Neutrophil (primary cell): ENCODE measurements at regions not wholly inside any gene's neighbourhood (a gene's known extent, or its start where the extent isn't known, plus 50 kb on each side); places are given as distances from the start of the nearest gene placed in this dataset.

Experiments used
- H3K27ac ChIP-seq: fragments of 200-600 bp; sonication (generic); 2 replicates; pipeline ENCODE4 v1.5.1; 2016; ENCODE audit warnings: mild to moderate bottlenecking, moderate library complexity
- H3K27me3 ChIP-seq: fragments of 200-600 bp; sonication (generic); 2 replicates; pipeline ENCODE4 v1.6.0; 2016; ENCODE audit warnings: mild to moderate bottlenecking
- H3K36me3 ChIP-seq: fragments of 200-600 bp; sonication (generic); 2 replicates; pipeline ENCODE4 v1.5.1; 2017
- H3K4me1 ChIP-seq, 2 experiments: fragments of 200-600 bp in 1 of 2; sonication (generic) in 1 of 2; 1 replicate in 1 of 2; 2 replicates in 1 of 2; pipeline versions ENCODE4 v1.5.1 to v1.6.1; 2013 to 2016; ENCODE audit warnings: low read depth in 1 of 2, low read length in 1 of 2, mild to moderate bottlenecking in 1 of 2, moderate library complexity in 1 of 2; ENCODE audit not compliant: control insufficient read depth in 1 of 2, insufficient read depth in 1 of 2
- H3K4me3 ChIP-seq, 2 experiments: fragments of 200-600 bp in 1 of 2; sonication (generic) in 1 of 2; 1 replicate in 1 of 2; 2 replicates in 1 of 2; pipeline ENCODE4 v1.5.1; 2013 to 2016; ENCODE audit warnings: low read depth in 1 of 2, low read length in 1 of 2, mild to moderate bottlenecking in 1 of 2, moderate library complexity in 1 of 2
- H3K9me3 ChIP-seq: fragments of 200-600 bp; sonication (generic); 2 replicates; pipeline ENCODE4 v1.5.1; 2016
- CTCF ChIP-seq: fragments of 200-600 bp; sonication (generic); IDR thresholded peaks from 2 replicates; pipeline ENCODE4 v1.5.1; 2016; ENCODE audit warnings: antibody characterized with exemption

DNA sequence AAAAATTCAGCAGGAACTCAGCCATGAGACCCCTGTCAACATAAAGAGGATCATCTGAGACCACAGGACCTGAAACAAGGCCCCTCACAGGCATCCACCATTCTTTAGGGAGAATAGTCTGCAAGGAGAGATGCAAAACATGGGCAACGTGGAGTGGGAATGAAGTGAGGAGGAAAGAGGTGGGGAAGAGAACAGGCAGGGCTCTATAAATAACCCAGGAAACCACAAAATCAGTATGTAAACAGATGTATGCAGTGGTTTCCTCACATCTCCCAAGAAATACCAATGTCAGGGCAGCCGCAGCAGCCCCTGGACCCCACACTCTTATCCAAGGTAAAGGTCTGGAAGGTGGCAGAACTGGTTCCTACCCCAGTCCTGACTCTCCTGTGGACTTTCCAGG lies 168.5 kb downstream of the EN1 start:
- Histone ChIP-seq H3K27me3 (no peaks in the 10 kb centered on the region), H3K9me3 (no peaks in the 10 kb centered on the region)

GRCh38 chr2:118677546-118677945 lies 169.9 kb downstream of the EN1 start:
- no peaks in the 10 kb centered on the region for H3K4me1 ChIP-seq

More for the DNA sequence above, 168.5 kb downstream of the EN1 start:
- no peak overlapping the region for H3K27ac ChIP-seq
- no peak overlapping the region for H3K4me3 ChIP-seq
- no peak for TF ChIP-seq CTCF
- no peaks in the 10 kb centered on the region for H3K36me3 ChIP-seq
- no peaks in the 10 kb centered on the region for H3K4me1 ChIP-seq

GRCh38 chr2:118675531-118675930 lies 171.9 kb downstream of the EN1 start:
- no peak overlapping the region for H3K27ac ChIP-seq
- TF ChIP-seq CTCF: no peak
- no peak overlapping the region for H3K4me3 ChIP-seq
- H3K27me3 ChIP-seq: no peaks in the 10 kb centered on the region
- H3K4me1 ChIP-seq: no peaks in the 10 kb centered on the region
- no peaks in the 10 kb centered on the region for H3K9me3 ChIP-seq
- H3K36me3 ChIP-seq: no peaks in the 10 kb centered on the region

More at GRCh38 chr2:118677546-118677945, 169.9 kb downstream of the EN1 start:
- no peaks in the 10 kb centered on the region for H3K36me3 ChIP-seq
- H3K4me3 ChIP-seq: no peak overlapping the region
- H3K27ac ChIP-seq: no peak overlapping the region
- no peak for TF ChIP-seq CTCF
- no peaks in the 10 kb centered on the region for H3K27me3 ChIP-seq
- no peaks in the 10 kb centered on the region for H3K9me3 ChIP-seq

DNA sequence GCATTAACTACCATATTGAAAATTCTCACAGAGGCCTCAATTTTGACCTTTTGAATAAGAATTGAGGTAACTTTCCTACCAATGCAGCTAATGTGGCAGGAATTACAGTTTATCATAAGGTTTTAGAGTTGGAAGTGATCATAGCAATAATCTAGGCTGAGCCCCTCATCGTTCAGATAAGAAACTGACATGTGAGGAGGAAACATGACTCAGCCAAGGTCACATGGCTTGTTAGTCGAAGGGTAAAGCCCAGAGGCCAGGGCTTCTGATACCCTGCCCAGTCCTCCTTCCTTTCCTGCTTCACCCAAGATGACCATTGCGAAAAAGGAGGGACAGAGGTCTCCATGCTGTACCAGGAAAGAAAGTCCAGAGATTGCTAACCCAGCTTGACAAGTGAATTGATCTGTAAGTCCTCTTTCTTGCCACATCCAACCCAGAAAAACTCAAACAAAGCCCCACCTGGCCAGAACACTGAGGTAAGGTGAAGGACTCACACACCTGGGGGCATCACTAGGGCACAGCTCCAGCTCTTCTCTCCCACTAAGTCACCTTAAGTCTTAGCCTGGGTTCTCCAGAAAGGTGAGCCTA lies 174.8 kb downstream of the EN1 start:
- no peak for TF ChIP-seq CTCF
- no peaks in the 10 kb centered on the region for H3K4me1 ChIP-seq
- H3K27me3 ChIP-seq: no peaks in the 10 kb centered on the region
- no peaks in the 10 kb centered on the region for H3K9me3 ChIP-seq
- H3K36me3 ChIP-seq: no peaks in the 10 kb centered on the region
- no peak overlapping the region for H3K4me3 ChIP-seq
- H3K27ac ChIP-seq: no peak overlapping the region

DNA sequence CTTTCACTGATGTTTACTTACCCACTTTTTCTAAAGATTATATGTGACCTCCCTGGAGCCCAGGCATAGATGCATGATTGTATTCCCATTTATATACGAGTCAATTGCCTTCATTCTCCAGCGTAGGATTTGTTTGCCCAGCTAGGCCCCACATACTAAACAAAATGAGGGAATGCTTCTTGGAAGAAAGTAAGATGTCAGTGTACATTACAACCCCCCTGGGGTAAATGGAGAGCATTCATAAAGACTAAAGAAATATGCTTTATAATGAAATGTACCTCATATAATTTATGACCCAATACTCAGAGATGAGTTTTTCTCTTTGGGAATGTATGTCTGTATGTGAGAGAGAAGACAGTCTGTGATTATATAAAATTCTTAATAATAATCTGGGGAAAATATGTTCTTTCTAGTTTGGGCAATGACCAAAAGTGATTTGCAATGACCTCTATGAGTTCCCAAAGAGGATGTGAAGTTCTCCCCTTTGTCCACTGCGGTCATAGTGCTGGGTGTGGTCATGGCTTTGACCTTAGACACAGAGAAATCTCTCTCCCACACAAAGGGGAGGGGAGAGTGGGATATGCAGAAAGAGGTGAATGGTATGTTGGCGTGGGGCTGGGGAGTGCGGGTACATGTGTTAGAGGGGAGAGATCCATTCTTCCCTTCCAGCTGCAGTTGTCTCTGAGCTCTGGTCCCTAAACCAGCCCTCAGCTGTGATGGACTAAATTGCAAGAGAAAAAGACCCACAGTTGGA lies 175.6 kb downstream of the EN1 start:
- no peaks in the 10 kb centered on the region for H3K27me3 ChIP-seq
- no peaks in the 10 kb centered on the region for H3K36me3 ChIP-seq
- no peak overlapping the region for H3K4me3 ChIP-seq
- no peak overlapping the region for H3K27ac ChIP-seq
- TF ChIP-seq CTCF: no peak
- no peaks in the 10 kb centered on the region for H3K4me1 ChIP-seq
- H3K9me3 ChIP-seq: no peaks in the 10 kb centered on the region
